Activated B cell treated with CpG ODN at 0.5 μM for 24 hours (primary cell): ENCODE measurements at regions not wholly inside any gene's neighbourhood (a gene's known extent, or its start where the extent isn't known, plus 50 kb on each side); places are given as distances from the start of the nearest gene placed in this dataset.

Experiments
- ATAC-seq: fragments of 200-7000 bp; cut with Tn5 transposase; one replicate; pipeline ENCODE4 v1.10.0; 2021; ENCODE audit warnings: low read depth, mild to moderate bottlenecking, moderate library complexity
- CTCF ChIA-PET: fragments of 350-600 bp; sonication (Branson Sonifier 250); formaldehyde crosslinking; loops from one replicate; lab custom pipeline; 2021; ENCODE audit warnings: antibody characterized with exemption; lab: Charles Lee
- POLR2A ChIA-PET: fragments of 350-600 bp; sonication (Branson Sonifier 250); formaldehyde crosslinking; loops from one replicate; lab custom pipeline; 2021; ENCODE audit warnings: antibody characterized with exemption; lab: Charles Lee
- DNase-seq: peaks from one replicate; pipeline ENCODE4 v3.0.0; 2022
- H3K27ac Mint-ChIP-seq: one replicate; pipeline ENCODE4 v1.8.0; 2020; ENCODE audit warnings: mixed read lengths
- H3K27me3 Mint-ChIP-seq: one replicate; pipeline ENCODE4 v1.8.0; 2021; ENCODE audit warnings: mixed read lengths
- H3K36me3 Mint-ChIP-seq: one replicate; pipeline ENCODE4 v1.8.0; 2021; ENCODE audit warnings: low read depth, mixed read lengths
- H3K4me1 Mint-ChIP-seq: one replicate; pipeline ENCODE4 v1.8.0; 2021; ENCODE audit warnings: mixed read lengths
- H3K4me3 Mint-ChIP-seq: one replicate; pipeline ENCODE4 v1.8.0; 2020; ENCODE audit warnings: mild to moderate bottlenecking, mixed read lengths
- H3K9me3 Mint-ChIP-seq: one replicate; pipeline ENCODE4 v1.8.0; 2020; ENCODE audit warnings: mixed read lengths
- CTCF ChIP-seq: fragments of 200-600 bp; IDR thresholded peaks from one replicate; pipeline ENCODE4 v1.8.0; 2022; ENCODE audit warnings: antibody characterized with exemption, mild to moderate bottlenecking
- intact Hi-C: fragments of 100-400 bp; cut with micrococcal nuclease; formaldehyde crosslinking; loops from one replicate; pipeline ENCODE4 v1.15.1; 2024

DNA sequence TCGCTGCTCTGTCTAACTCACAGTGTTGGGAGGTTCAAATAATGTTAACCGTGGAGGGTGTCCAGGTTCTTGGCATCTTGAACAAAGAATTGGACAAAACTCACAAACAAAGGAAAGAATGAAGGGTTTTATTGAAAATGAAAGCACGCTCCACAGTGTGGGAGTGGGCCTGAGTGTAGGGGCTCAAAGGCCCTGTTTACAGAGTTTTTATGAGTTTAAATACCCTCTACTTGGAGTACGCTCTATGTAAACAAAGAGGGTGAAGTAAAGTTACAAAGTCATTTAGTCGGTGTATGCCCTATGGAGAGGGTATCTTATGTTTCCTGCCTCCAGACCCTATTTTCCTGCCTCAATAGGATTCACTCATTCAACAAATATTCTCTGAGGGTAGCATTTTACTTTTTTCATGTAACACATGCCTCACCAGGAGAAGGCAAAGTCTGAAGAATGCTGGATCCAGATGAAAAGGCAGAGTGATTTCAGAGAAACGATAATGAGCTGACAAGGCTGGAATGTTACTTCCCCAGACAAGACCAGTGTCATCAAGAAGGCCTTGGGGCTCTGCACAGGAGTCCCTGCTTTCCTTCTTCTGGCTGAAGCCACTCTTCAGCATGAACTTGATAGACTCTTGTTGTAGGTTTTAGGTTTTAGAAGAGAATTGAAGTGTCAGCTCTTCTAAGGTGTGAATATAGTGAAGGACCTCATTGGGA lies 163.6 kb downstream of the FAM43A start:
- TF ChIP-seq CTCF: no peak
- no peaks in the 10 kb centered on the region for H3K36me3 Mint-ChIP-seq
- POLR2A ChIA-PET: no interaction called here
- H3K4me3 Mint-ChIP-seq: no peak overlapping the region
- CTCF ChIA-PET: no interaction called here
- H3K27me3 Mint-ChIP-seq: no peaks in the 10 kb centered on the region
- H3K27ac Mint-ChIP-seq: no peak overlapping the region
- H3K4me1 Mint-ChIP-seq: no peaks in the 10 kb centered on the region
- DNase-seq: no peak
- ATAC-seq: no peak
- H3K9me3 Mint-ChIP-seq: no peaks in the 10 kb centered on the region
- intact Hi-C loops: no loop called here

- intact Hi-C loops: no loop called here
- Mint-ChIP-seq H3K9me3 (no peaks in the 10 kb centered on the region), H3K27me3 (no peaks in the 10 kb centered on the region), H3K4me3 (no peak overlapping the region), H3K36me3 (no peaks in the 10 kb centered on the region), H3K27ac (no peak overlapping the region), H3K4me1 (no peaks in the 10 kb centered on the region)
- ATAC-seq: no peak
- POLR2A ChIA-PET: no interaction called here
- TF ChIP-seq CTCF: no peak
- CTCF ChIA-PET: no interaction called here
- no peak for DNase-seq
Measured at GRCh38 chr3:194851254-194851653, 165.6 kb downstream of the FAM43A start.

GRCh38 chr3:194851941-194852340 lies 166.3 kb downstream of the FAM43A start:
- H3K27me3 Mint-ChIP-seq: no peaks in the 10 kb centered on the region
- CTCF ChIA-PET: no interaction called here
- no peaks in the 10 kb centered on the region for H3K9me3 Mint-ChIP-seq
- no peaks in the 10 kb centered on the region for H3K36me3 Mint-ChIP-seq
- intact Hi-C loops: no loop called here
- POLR2A ChIA-PET: no interaction called here
- H3K4me1 Mint-ChIP-seq: no peaks in the 10 kb centered on the region
- no peak for DNase-seq
- no peak overlapping the region for H3K27ac Mint-ChIP-seq
- no peak for ATAC-seq
- TF ChIP-seq CTCF: no peak
- no peak overlapping the region for H3K4me3 Mint-ChIP-seq

- CTCF ChIA-PET: no interaction called here
- no peak overlapping the region for H3K27ac Mint-ChIP-seq
- no peaks in the 10 kb centered on the region for H3K9me3 Mint-ChIP-seq
- no peaks in the 10 kb centered on the region for H3K4me1 Mint-ChIP-seq
- no peak overlapping the region for H3K4me3 Mint-ChIP-seq
- intact Hi-C loops: no loop called here
- no peaks in the 10 kb centered on the region for H3K36me3 Mint-ChIP-seq
- no peaks in the 10 kb centered on the region for H3K27me3 Mint-ChIP-seq
- ATAC-seq: no peak
- no peak for DNase-seq
- TF ChIP-seq CTCF: no peak
- POLR2A ChIA-PET: no interaction called here
Measured at GRCh38 chr3:194852345-194852744, 166.7 kb downstream of the FAM43A start.

- Mint-ChIP-seq H3K4me1 (no peaks in the 10 kb centered on the region), H3K36me3 (no peaks in the 10 kb centered on the region), H3K4me3 (no peak overlapping the region), H3K27me3 (no peaks in the 10 kb centered on the region), H3K9me3 (no peaks in the 10 kb centered on the region), H3K27ac (no peak overlapping the region)
- no peak for TF ChIP-seq CTCF
- no peak for DNase-seq
- ATAC-seq: no peak
- intact Hi-C loops: no loop called here
- ChIA-PET POLR2A (no interaction called here), CTCF (no interaction called here)
Measured at GRCh38 chr3:194852831-194853508, 167.3 kb downstream of the FAM43A start.
